ENCODE measurements at regions not wholly inside any gene's neighbourhood (a gene's known extent, or its start where the extent isn't known, plus 50 kb on each side); places are given as distances from the start of the nearest gene placed in this dataset.

DNA sequence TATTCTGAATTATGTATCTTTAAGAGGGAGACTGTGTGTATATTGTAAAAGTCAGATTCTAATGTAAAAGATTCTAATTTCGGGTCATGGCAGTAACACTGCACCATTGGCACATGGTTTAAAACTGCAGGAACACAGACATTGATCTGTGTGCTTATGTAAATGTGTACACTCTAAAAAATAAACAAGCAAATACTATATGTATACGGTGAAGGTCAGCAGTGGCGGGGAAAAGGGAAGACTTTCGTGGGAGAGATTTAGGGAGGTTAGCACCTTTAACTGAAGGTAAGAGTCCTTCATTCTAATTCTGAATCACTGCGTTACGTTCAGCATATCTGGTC is 157.8 kb upstream of the FAM20A start:
- TF ChIP-seq, protein P1, sequence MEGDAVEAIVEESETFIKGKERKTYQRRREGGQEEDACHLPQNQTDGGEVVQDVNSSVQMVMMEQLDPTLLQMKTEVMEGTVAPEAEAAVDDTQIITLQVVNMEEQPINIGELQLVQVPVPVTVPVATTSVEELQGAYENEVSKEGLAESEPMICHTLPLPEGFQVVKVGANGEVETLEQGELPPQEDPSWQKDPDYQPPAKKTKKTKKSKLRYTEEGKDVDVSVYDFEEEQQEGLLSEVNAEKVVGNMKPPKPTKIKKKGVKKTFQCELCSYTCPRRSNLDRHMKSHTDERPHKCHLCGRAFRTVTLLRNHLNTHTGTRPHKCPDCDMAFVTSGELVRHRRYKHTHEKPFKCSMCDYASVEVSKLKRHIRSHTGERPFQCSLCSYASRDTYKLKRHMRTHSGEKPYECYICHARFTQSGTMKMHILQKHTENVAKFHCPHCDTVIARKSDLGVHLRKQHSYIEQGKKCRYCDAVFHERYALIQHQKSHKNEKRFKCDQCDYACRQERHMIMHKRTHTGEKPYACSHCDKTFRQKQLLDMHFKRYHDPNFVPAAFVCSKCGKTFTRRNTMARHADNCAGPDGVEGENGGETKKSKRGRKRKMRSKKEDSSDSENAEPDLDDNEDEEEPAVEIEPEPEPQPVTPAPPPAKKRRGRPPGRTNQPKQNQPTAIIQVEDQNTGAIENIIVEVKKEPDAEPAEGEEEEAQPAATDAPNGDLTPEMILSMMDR (IDR thresholded peaks at IDR 0.05), result no peak
- no peak for TF ChIP-seq ZFX (IDR thresholded peaks at IDR 0.05; ENCODE audit: borderline replicate concordance)
